ENCODE measurements at regions not wholly inside any gene's neighbourhood (a gene's known extent, or its start where the extent isn't known, plus 50 kb on each side); places are given as distances from the start of the nearest gene placed in this dataset.

- peak overlapping the region; percentile 80 for H3K4me3 Mint-ChIP-seq (ENCODE audit: unreplicated experiment)
- no peak overlapping the region for H3K27ac Mint-ChIP-seq (ENCODE audit: unreplicated experiment)
- H3K27me3 Mint-ChIP-seq (ENCODE audit: low read depth) = peaks cover 50% of the 10 kb centered on the region
- peaks cover 52% of the 10 kb centered on the region for H3K4me1 Mint-ChIP-seq (ENCODE audit: low read depth)
- no peak for TF ChIP-seq CTCF (IDR thresholded peaks at IDR 0.05)
- no peak for DNase-seq (ENCODE audit: low spot score)
- peaks cover 6% of the 10 kb centered on the region for H3K9me3 Mint-ChIP-seq (ENCODE audit: low read depth)
- H3K36me3 Mint-ChIP-seq (ENCODE audit: low read depth) = peaks cover 3% of the 10 kb centered on the region
Measured at GRCh38 chr3:43997316-43997715, 244.4 kb upstream of the TOPAZ1 start.

GRCh38 chr3:43997788-43998369, 243.8 kb upstream of the TOPAZ1 start:
- Mint-ChIP-seq H3K27ac (ENCODE audit: unreplicated experiment) (no peak overlapping the region), H3K36me3 (ENCODE audit: low read depth) (peaks cover 5% of the 10 kb centered on the region), H3K27me3 (ENCODE audit: low read depth) (peaks cover 50% of the 10 kb centered on the region), H3K9me3 (ENCODE audit: low read depth) (peaks cover 6% of the 10 kb centered on the region), H3K4me1 (ENCODE audit: low read depth) (peaks cover 52% of the 10 kb centered on the region), H3K4me3 (ENCODE audit: unreplicated experiment) (peak overlapping the region; percentile 80)
- no peak for TF ChIP-seq CTCF (IDR thresholded peaks at IDR 0.05)
- DNase-seq (ENCODE audit: low spot score) = no peak

GRCh38 chr3:43998370-43998835, 243.3 kb upstream of the TOPAZ1 start:
- H3K36me3 Mint-ChIP-seq (ENCODE audit: low read depth) = peaks cover 3% of the 10 kb centered on the region
- peak overlapping the region; percentile 61 for H3K27ac Mint-ChIP-seq (ENCODE audit: unreplicated experiment)
- H3K4me1 Mint-ChIP-seq (ENCODE audit: low read depth) = peaks cover 52% of the 10 kb centered on the region
- DNase-seq (ENCODE audit: low spot score) = no peak
- H3K27me3 Mint-ChIP-seq (ENCODE audit: low read depth) = peaks cover 44% of the 10 kb centered on the region
- H3K9me3 Mint-ChIP-seq (ENCODE audit: low read depth) = peaks cover under 1% of the 10 kb centered on the region
- H3K4me3 Mint-ChIP-seq (ENCODE audit: unreplicated experiment) = peak overlapping the region; percentile 80
- TF ChIP-seq CTCF (IDR thresholded peaks at IDR 0.05) = no peak

GRCh38 chr3:43998836-43999727, 242.6 kb upstream of the TOPAZ1 start:
- H3K4me1 Mint-ChIP-seq (ENCODE audit: low read depth) = peaks cover 52% of the 10 kb centered on the region
- peaks cover 38% of the 10 kb centered on the region for H3K27me3 Mint-ChIP-seq (ENCODE audit: low read depth)
- H3K27ac Mint-ChIP-seq (ENCODE audit: unreplicated experiment) = peak overlapping the region; percentile 61
- no peak for DNase-seq (ENCODE audit: low spot score)
- H3K9me3 Mint-ChIP-seq (ENCODE audit: low read depth) = no peaks in the 10 kb centered on the region
- peak overlapping the region; percentile 80 for H3K4me3 Mint-ChIP-seq (ENCODE audit: unreplicated experiment)
- no peak for TF ChIP-seq CTCF (IDR thresholded peaks at IDR 0.05)
- H3K36me3 Mint-ChIP-seq (ENCODE audit: low read depth) = peaks cover 3% of the 10 kb centered on the region

- no peak for TF ChIP-seq CTCF (IDR thresholded peaks at IDR 0.05)
- H3K27ac Mint-ChIP-seq (ENCODE audit: unreplicated experiment) = peak overlapping the region; percentile 17
- no peaks in the 10 kb centered on the region for H3K9me3 Mint-ChIP-seq (ENCODE audit: low read depth)
- H3K4me1 Mint-ChIP-seq (ENCODE audit: low read depth) = peaks cover 48% of the 10 kb centered on the region
- no peak for DNase-seq (ENCODE audit: low spot score)
- peak overlapping the region; percentile 80 for H3K4me3 Mint-ChIP-seq (ENCODE audit: unreplicated experiment)
- peaks cover 3% of the 10 kb centered on the region for H3K36me3 Mint-ChIP-seq (ENCODE audit: low read depth)
- peaks cover 35% of the 10 kb centered on the region for H3K27me3 Mint-ChIP-seq (ENCODE audit: low read depth)
Measured at GRCh38 chr3:43999728-44000319, 241.9 kb upstream of the TOPAZ1 start.

Data from chondrocyte (in vitro differentiated cells).